ENCODE measurements at regions not wholly inside any gene's neighbourhood (a gene's known extent, or its start where the extent isn't known, plus 50 kb on each side); places are given as distances from the start of the nearest gene placed in this dataset.

- H2AFZ ChIP-seq (ENCODE audit: low read length) = no peak overlapping the region
- no TSS peak for BruUV-seq (replicated peaks)
- peak; percentile 10 for DNase-seq (ENCODE audit: low spot score)
- TF ChIP-seq ARID4A (CRISPR knock-in tag; IDR thresholded peaks at IDR 0.05; ENCODE audit: borderline replicate concordance) (no peak), STAG1 (CRISPR knock-in tag; IDR thresholded peaks at IDR 0.05) (peak; percentile 42; the same call in 1 of the 2 replicates), CTCF (CRISPR knock-in tag; IDR thresholded peaks at IDR 0.05) (peak; percentile 50)
- in situ Hi-C loops (cut with HindIII; ENCODE audit: extremely low pct_ligation_motif_present, low pct_unique_long_range_greater_than_20kb) (loop anchor here (5.0 kb wide), 1 partner anchor 688 kb away; the partner anchor contains the start of gene HOXD8), intact Hi-C loops (cut with micrococcal nuclease; ENCODE audit: unreplicated experiment) (loop anchor here (5.0 to 10.0 kb wide), 2 partner anchors 160 to 332 kb away; no protein-coding TSS in a partner anchor)
- H3K4me2 ChIP-seq (ENCODE audit: low read depth, low read length) = no peak overlapping the region
- H3K27me3 ChIP-seq (ENCODE audit: control insufficient read depth in 1 of 2, insufficient read depth in 2 of 2, low read length in 2 of 2) = peaks cover 0 to 18% of the 10 kb centered on the region in 2 experiments; a peak in 2 of 5 replicates
- no peak overlapping the region for H3K27ac ChIP-seq (ENCODE audit: extremely low read length, insufficient read depth, low read length)
- WGBS (ENCODE audit: low lambda C conversion rate) = 0% methylated on average over 2 of the region's 2 CpGs
- H3K9me3 ChIP-seq (ENCODE audit: low read length) = no peaks in the 10 kb centered on the region
- peak; percentile 37; the same call in 1 of the 3 replicates for ATAC-seq
- POLR2A ChIA-PET = no interaction called here
- H3K79me2 ChIP-seq (ENCODE audit: insufficient read depth, low read length) = no peaks in the 10 kb centered on the region
- CTCF ChIA-PET (ENCODE audit: low intra/inter-chr PET ratio, low total read pairs) = interaction anchor here (1.8 kb wide), 1 partner anchor 688 kb away, joined by 7 read pairs; no protein-coding TSS in a partner anchor
- FAIRE-seq = peak; percentile 63
- no peaks in the 10 kb centered on the region for H3K4me1 ChIP-seq (ENCODE audit: insufficient read depth, low read length)
- no peaks in the 10 kb centered on the region for H3K36me3 ChIP-seq (replicated peaks in 1 of 2; ENCODE audit: control insufficient read depth in 1 of 2, insufficient read depth in 2 of 2, low read length in 2 of 2)
- no peaks in the 10 kb centered on the region for H4K20me1 ChIP-seq (ENCODE audit: insufficient read depth, low read length)
- no peak overlapping the region for H3K9ac ChIP-seq (ENCODE audit: insufficient read depth, low read depth, low read length)
- H3K4me3 ChIP-seq (replicated peaks in 1 of 3; ENCODE audit: insufficient read depth in 1 of 3, low read depth in 2 of 3, low read length in 3 of 3) = no peak overlapping the region
Observed at GRCh38 chr2:176814740-176815367, 397.7 kb upstream of the HNRNPA3 start.

Measured in HepG2 (cell line).